Spinal cord (tissue), 9 donors: ENCODE measurements at regions not wholly inside any gene's neighbourhood (a gene's known extent, or its start where the extent isn't known, plus 50 kb on each side); places are given as distances from the start of the nearest gene placed in this dataset.
"Not testable (repeated sequence)": the region's sequence is repeated elsewhere in the genome, so short reads cannot be mapped to it uniquely, and the experiment has no call there.

Experiments
- DNase-seq, 6 donors: peaks; one replicate each; pipeline versions ENCODE4 v3.0.0 to v3.0.0-alpha.2; 2013 to 2015; ENCODE audit warnings: low spot score in 6 of 6, low read depth in 4 of 6
- H3K27ac ChIP-seq: one replicate; pipeline ENCODE4 v1.5.1; 2013; ENCODE audit warnings: low read depth, low read length, control low read depth
- H3K27me3 ChIP-seq: one replicate; pipeline ENCODE4 v1.6.1; 2013; ENCODE audit warnings: low read length; ENCODE audit not compliant: control insufficient read depth, insufficient read depth
- H3K36me3 ChIP-seq: one replicate; pipeline ENCODE4 v1.6.1; 2013; ENCODE audit warnings: low read length; ENCODE audit not compliant: control insufficient read depth, insufficient read depth
- H3K4me1 ChIP-seq: one replicate; pipeline ENCODE4 v1.6.1; 2013; ENCODE audit warnings: low read length; ENCODE audit not compliant: control insufficient read depth, insufficient read depth
- H3K4me3 ChIP-seq: one replicate; pipeline ENCODE4 v1.5.1; 2013; ENCODE audit warnings: low read depth, low read length, control low read depth
- H3K9me3 ChIP-seq: one replicate; pipeline ENCODE4 v1.6.1; 2013; ENCODE audit warnings: low read length; ENCODE audit not compliant: control insufficient read depth, insufficient read depth
- WGBS: methylation state at CpG from one replicate; pipeline ENCODE4 v1.1.5; 2013; ENCODE audit warnings: missing lambda C conversion rate; ENCODE audit not compliant: insufficient coverage; 5-methylcytosine and 5-hydroxymethylcytosine counted together
- donor health status: healthy.

- no CpG with 5 or more reads among the region's 1 CpG for WGBS
Observed at GRCh38 chr4:1589098-1589497, 95.0 kb downstream of the FAM53A start.

GRCh38 chr4:1588306-1588705 lies 95.8 kb downstream of the FAM53A start:
- H3K27ac ChIP-seq: no peak overlapping the region
- H3K9me3 ChIP-seq: peaks cover 2% of the 10 kb centered on the region
- 95% methylated on average over 4 of the region's 5 CpGs for WGBS
- peaks cover 11% of the 10 kb centered on the region for H3K27me3 ChIP-seq
- H3K36me3 ChIP-seq: peaks cover 2% of the 10 kb centered on the region
- no peaks in the 10 kb centered on the region for H3K4me1 ChIP-seq
- no peak for DNase-seq
- H3K4me3 ChIP-seq: no peak overlapping the region

More at GRCh38 chr4:1589098-1589497, 95.0 kb downstream of the FAM53A start:
- Histone ChIP-seq H3K36me3 (peaks cover 2% of the 10 kb centered on the region), H3K9me3 (peaks cover 2% of the 10 kb centered on the region), H3K4me1 (peaks cover 4% of the 10 kb centered on the region), H3K4me3 (no peak overlapping the region), H3K27ac (no peak overlapping the region), H3K27me3 (peaks cover 12% of the 10 kb centered on the region)
- no peak for DNase-seq

GRCh38 chr4:1584498-1584897 lies 99.6 kb downstream of the FAM53A start:
- H3K4me1 ChIP-seq: peaks cover 8% of the 10 kb centered on the region
- DNase-seq: no peak
- peaks cover 13% of the 10 kb centered on the region for H3K27me3 ChIP-seq

GRCh38 chr4:1583859-1584258 lies 100.3 kb downstream of the FAM53A start:
- no peak overlapping the region for H3K27ac ChIP-seq
- no peaks in the 10 kb centered on the region for H3K9me3 ChIP-seq
- H3K4me1 ChIP-seq: peaks cover 12% of the 10 kb centered on the region
- 100% methylated on average over 1 of the region's 5 CpGs for WGBS
- DNase-seq: no peak
- peaks cover 16% of the 10 kb centered on the region for H3K27me3 ChIP-seq
- no peaks in the 10 kb centered on the region for H3K36me3 ChIP-seq
- no peak overlapping the region for H3K4me3 ChIP-seq

More at GRCh38 chr4:1584498-1584897, 99.6 kb downstream of the FAM53A start:
- 57% methylated on average over 3 of the region's 3 CpGs for WGBS
- H3K9me3 ChIP-seq: peaks cover 2% of the 10 kb centered on the region
- no peak overlapping the region for H3K4me3 ChIP-seq
- H3K27ac ChIP-seq: no peak overlapping the region
- H3K36me3 ChIP-seq: no peaks in the 10 kb centered on the region

GRCh38 chr4:1583051-1583785 lies 100.9 kb downstream of the FAM53A start:
- Histone ChIP-seq H3K4me3 (no peak overlapping the region), H3K27me3 (peaks cover 20% of the 10 kb centered on the region), H3K9me3 (no peaks in the 10 kb centered on the region), H3K4me1 (peaks cover 15% of the 10 kb centered on the region), H3K27ac (no peak overlapping the region), H3K36me3 (no peaks in the 10 kb centered on the region)
- WGBS: 84% methylated on average over 14 of the region's 15 CpGs
- no peak for DNase-seq

- 80% methylated on average over 15 of the region's 15 CpGs for WGBS
- Histone ChIP-seq H3K36me3 (no peaks in the 10 kb centered on the region), H3K4me3 (no peak overlapping the region), H3K9me3 (no peaks in the 10 kb centered on the region), H3K4me1 (peaks cover 25% of the 10 kb centered on the region), H3K27me3 (peaks cover 30% of the 10 kb centered on the region), H3K27ac (no peak overlapping the region)
- no peak for DNase-seq
Observed at GRCh38 chr4:1582227-1582626, 101.9 kb downstream of the FAM53A start.

- Histone ChIP-seq H3K27me3 (peaks cover 36% of the 10 kb centered on the region), H3K4me1 (peaks cover 34% of the 10 kb centered on the region)
- WGBS: 8% methylated on average over 7 of the region's 15 CpGs
- H3K9me3 ChIP-seq, H3K27ac ChIP-seq, H3K36me3 ChIP-seq, H3K4me3 ChIP-seq: not testable (repeated sequence)
- peak in 1 of 6 donors; percentile 32 for DNase-seq
Observed at GRCh38 chr4:1581164-1581894, 102.8 kb downstream of the FAM53A start.

- H3K36me3 ChIP-seq, H3K9me3 ChIP-seq, DNase-seq, H3K27ac ChIP-seq, H3K4me3 ChIP-seq: not testable (repeated sequence)
- H3K4me1 ChIP-seq: peaks cover 40% of the 10 kb centered on the region
- H3K27me3 ChIP-seq: peaks cover 42% of the 10 kb centered on the region
- 0% methylated on average over 1 of the region's 16 CpGs for WGBS
Observed at GRCh38 chr4:1580692-1581012, 103.5 kb downstream of the FAM53A start.

GRCh38 chr4:1579901-1580691 lies 104.0 kb downstream of the FAM53A start:
- Histone ChIP-seq H3K9me3 (no peaks in the 10 kb centered on the region), H3K4me3 (peak overlapping the region; percentile 16), H3K4me1 (peaks cover 46% of the 10 kb centered on the region), H3K27ac (no peak overlapping the region), H3K27me3 (peaks cover 48% of the 10 kb centered on the region), H3K36me3 (no peaks in the 10 kb centered on the region)
- WGBS: under 1% methylated on average over 38 of the region's 46 CpGs
- peak in 2 of 6 donors; percentile 47 to 57 for DNase-seq
